ENCODE measurements at regions not wholly inside any gene's neighbourhood (a gene's known extent, or its start where the extent isn't known, plus 50 kb on each side); places are given as distances from the start of the nearest gene placed in this dataset.
"Not testable (repeated sequence)": the region's sequence is repeated elsewhere in the genome, so short reads cannot be mapped to it uniquely, and the experiment has no call there.

- peak; percentile 65 for DNase-seq
Observed at GRCh38 chr3:135412475-135412874, 553.1 kb upstream of the PPP2R3A start.

GRCh38 chr3:135416182-135416581 lies 549.3 kb upstream of the PPP2R3A start:
- no peak for DNase-seq

- no peak for DNase-seq
Observed at GRCh38 chr3:135419155-135419554, 546.4 kb upstream of the PPP2R3A start.

- no peak for DNase-seq
Observed at GRCh38 chr3:135426508-135426907, 539.0 kb upstream of the PPP2R3A start.

GRCh38 chr3:135432402-135432801 lies 533.1 kb upstream of the PPP2R3A start:
- no peak for DNase-seq

GRCh38 chr3:135438889-135439597 lies 526.5 kb upstream of the PPP2R3A start:
- peak; percentile 11 for DNase-seq

GRCh38 chr3:135439632-135440031 lies 525.9 kb upstream of the PPP2R3A start:
- DNase-seq, result not testable (repeated sequence)

GRCh38 chr3:135440233-135440632 lies 525.3 kb upstream of the PPP2R3A start:
- DNase-seq, result no peak

GRCh38 chr3:135440746-135441145 lies 524.8 kb upstream of the PPP2R3A start:
- no peak for DNase-seq

GRCh38 chr3:135444058-135444457 lies 521.5 kb upstream of the PPP2R3A start:
- no peak for DNase-seq

GRCh38 chr3:135447483-135447882 lies 518.0 kb upstream of the PPP2R3A start:
- DNase-seq, result no peak

GRCh38 chr3:135448520-135448919 lies 517.0 kb upstream of the PPP2R3A start:
- DNase-seq, result no peak

- DNase-seq, result no peak
Observed at GRCh38 chr3:135449046-135449445, 516.5 kb upstream of the PPP2R3A start.

- no peak for DNase-seq
Observed at GRCh38 chr3:135451037-135451785, 514.3 kb upstream of the PPP2R3A start.

GRCh38 chr3:135452881-135453280 lies 512.6 kb upstream of the PPP2R3A start:
- DNase-seq, result no peak

- DNase-seq, result no peak
Observed at GRCh38 chr3:135453326-135453725, 512.2 kb upstream of the PPP2R3A start.

- DNase-seq, result no peak
Observed at GRCh38 chr3:135454890-135455289, 510.6 kb upstream of the PPP2R3A start.

- no peak for DNase-seq
Observed at GRCh38 chr3:135456108-135456790, 509.3 kb upstream of the PPP2R3A start.

- no peak for DNase-seq
Observed at GRCh38 chr3:135458541-135459322, 506.8 kb upstream of the PPP2R3A start.

GRCh38 chr3:135460273-135460672 lies 505.3 kb upstream of the PPP2R3A start:
- DNase-seq, result no peak

GRCh38 chr3:135471911-135472310 lies 493.6 kb upstream of the PPP2R3A start:
- DNase-seq, result no peak

GRCh38 chr3:135473449-135473848 lies 492.1 kb upstream of the PPP2R3A start:
- DNase-seq, result no peak

- DNase-seq, result no peak
Observed at GRCh38 chr3:135487261-135487660, 478.3 kb upstream of the PPP2R3A start.

Measured in NCI-H774 (cell line).